Right atrium auricular region (tissue), 2 donors: ENCODE measurements at regions not wholly inside any gene's neighbourhood (a gene's known extent, or its start where the extent isn't known, plus 50 kb on each side); places are given as distances from the start of the nearest gene placed in this dataset.

Experiments used
- DNase-seq: peaks from one replicate; pipeline ENCODE4 v3.0.0-alpha.2; 2019; ENCODE audit warnings: low spot score
- H3K27ac ChIP-seq, 2 donors: fragments of 200-600 bp; sonication (generic); 1 replicate in 1 of 2; 2 replicates in 1 of 2; pipeline ENCODE4 v1.5.1; 2016 to 2019
- H3K27me3 ChIP-seq, 2 donors: fragments of 200-600 bp; sonication (generic); one replicate each; pipeline versions ENCODE4 v1.5.1 to v1.6.0; 2017 to 2019
- H3K36me3 ChIP-seq: fragments of 200-600 bp; sonication (generic); one replicate; pipeline ENCODE4 v1.5.1; 2016
- H3K4me1 ChIP-seq, 2 donors: fragments of 200-600 bp; sonication (generic); one replicate each; pipeline versions ENCODE4 v1.5.1 to v1.6.0; 2017 to 2019
- H3K4me3 ChIP-seq, 2 donors: fragments of 200-600 bp; sonication (generic); 1 replicate in 1 of 2; 2 replicates in 1 of 2; pipeline ENCODE4 v1.5.1; 2017 to 2019; ENCODE audit warnings: mild to moderate bottlenecking in 1 of 2, moderate library complexity in 1 of 2
- H3K9me3 ChIP-seq, 2 donors: fragments of 200-600 bp; sonication (generic); one replicate each; pipeline ENCODE4 v1.5.1; 2019
- TF ChIP-seq, protein P1 (sequence below), 2 donors: fragments of 200-600 bp; sonication (generic); IDR thresholded peaks; one replicate each; pipeline ENCODE4 v1.5.1; 2019; ENCODE audit warnings: antibody characterized with exemption in 2 of 2

GRCh38 chr12:126193190-126193589 lies 1128.0 kb downstream of the AACS start:
- Histone ChIP-seq H3K27me3 (peaks cover 4% of the 10 kb centered on the region in 2 donors), H3K9me3 (no peaks in the 10 kb centered on the region), H3K4me3 (no peak overlapping the region), H3K27ac (no peak overlapping the region), H3K36me3 (no peaks in the 10 kb centered on the region), H3K4me1 (peaks cover 0 to 7% of the 10 kb centered on the region in 2 donors)
- no peak for DNase-seq
- TF ChIP-seq, protein P1, sequence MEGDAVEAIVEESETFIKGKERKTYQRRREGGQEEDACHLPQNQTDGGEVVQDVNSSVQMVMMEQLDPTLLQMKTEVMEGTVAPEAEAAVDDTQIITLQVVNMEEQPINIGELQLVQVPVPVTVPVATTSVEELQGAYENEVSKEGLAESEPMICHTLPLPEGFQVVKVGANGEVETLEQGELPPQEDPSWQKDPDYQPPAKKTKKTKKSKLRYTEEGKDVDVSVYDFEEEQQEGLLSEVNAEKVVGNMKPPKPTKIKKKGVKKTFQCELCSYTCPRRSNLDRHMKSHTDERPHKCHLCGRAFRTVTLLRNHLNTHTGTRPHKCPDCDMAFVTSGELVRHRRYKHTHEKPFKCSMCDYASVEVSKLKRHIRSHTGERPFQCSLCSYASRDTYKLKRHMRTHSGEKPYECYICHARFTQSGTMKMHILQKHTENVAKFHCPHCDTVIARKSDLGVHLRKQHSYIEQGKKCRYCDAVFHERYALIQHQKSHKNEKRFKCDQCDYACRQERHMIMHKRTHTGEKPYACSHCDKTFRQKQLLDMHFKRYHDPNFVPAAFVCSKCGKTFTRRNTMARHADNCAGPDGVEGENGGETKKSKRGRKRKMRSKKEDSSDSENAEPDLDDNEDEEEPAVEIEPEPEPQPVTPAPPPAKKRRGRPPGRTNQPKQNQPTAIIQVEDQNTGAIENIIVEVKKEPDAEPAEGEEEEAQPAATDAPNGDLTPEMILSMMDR (IDR thresholded peaks at IDR 0.05): no peak

- Histone ChIP-seq H3K36me3 (no peaks in the 10 kb centered on the region), H3K4me3 (no peak overlapping the region), H3K9me3 (no peaks in the 10 kb centered on the region), H3K27me3 (peaks cover 0 to 3% of the 10 kb centered on the region in 2 donors), H3K4me1 (peaks cover 0 to 2% of the 10 kb centered on the region in 2 donors), H3K27ac (no peak overlapping the region)
- TF ChIP-seq, protein P1 (IDR thresholded peaks at IDR 0.05): no peak
- no peak for DNase-seq
Measured at GRCh38 chr12:126196263-126196662, 1131.0 kb downstream of the AACS start.

GRCh38 chr12:126198516-126198915 lies 1133.3 kb downstream of the AACS start:
- Histone ChIP-seq H3K36me3 (no peaks in the 10 kb centered on the region), H3K4me1 (no peaks in the 10 kb centered on the region), H3K4me3 (no peak overlapping the region), H3K9me3 (no peaks in the 10 kb centered on the region), H3K27ac (no peak overlapping the region), H3K27me3 (no peaks in the 10 kb centered on the region)
- no peak for DNase-seq
- TF ChIP-seq, protein P1 (IDR thresholded peaks at IDR 0.05): no peak

- Histone ChIP-seq H3K4me3 (no peak overlapping the region), H3K27ac (no peak overlapping the region), H3K27me3 (no peaks in the 10 kb centered on the region), H3K4me1 (no peaks in the 10 kb centered on the region), H3K9me3 (no peaks in the 10 kb centered on the region), H3K36me3 (no peaks in the 10 kb centered on the region)
- no peak for DNase-seq
- TF ChIP-seq, protein P1 (IDR thresholded peaks at IDR 0.05): no peak
Measured at GRCh38 chr12:126198966-126199692, 1133.9 kb downstream of the AACS start.

DNA sequence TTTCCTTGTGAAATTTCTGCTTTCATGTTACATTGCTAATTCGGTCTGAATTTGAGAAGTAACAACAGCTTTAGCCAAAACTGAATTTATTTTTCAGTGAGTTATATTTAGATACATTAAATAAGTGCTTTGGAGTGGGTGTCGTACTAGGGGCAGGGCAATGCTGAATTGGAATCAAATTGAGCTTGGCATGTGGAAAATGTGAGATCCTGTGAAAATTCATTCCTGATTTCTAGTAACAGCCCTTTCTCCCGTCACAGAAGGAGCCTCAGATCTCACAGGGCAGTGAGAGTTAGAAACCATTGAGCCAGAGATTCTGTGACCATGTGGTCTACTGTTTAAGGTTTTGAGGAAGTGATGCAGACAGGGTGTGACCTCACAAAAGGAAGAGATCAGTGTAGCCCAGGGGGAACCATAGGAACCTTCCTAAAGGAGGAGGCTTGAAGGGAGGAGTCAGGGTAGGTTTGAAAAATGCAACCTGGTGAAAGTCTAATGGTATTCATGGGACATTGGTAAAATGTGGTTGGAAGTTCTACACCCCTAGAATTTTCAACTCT lies 1136.8 kb downstream of the AACS start:
- no peak overlapping the region for H3K27ac ChIP-seq
- TF ChIP-seq, protein P1 (IDR thresholded peaks at IDR 0.05): no peak
- H3K4me1 ChIP-seq: no peaks in the 10 kb centered on the region
- no peak for DNase-seq
- no peaks in the 10 kb centered on the region for H3K36me3 ChIP-seq
- no peak overlapping the region for H3K4me3 ChIP-seq
- H3K27me3 ChIP-seq: no peaks in the 10 kb centered on the region
- H3K9me3 ChIP-seq: no peaks in the 10 kb centered on the region
